ENCODE measurements at regions not wholly inside any gene's neighbourhood (a gene's known extent, or its start where the extent isn't known, plus 50 kb on each side); places are given as distances from the start of the nearest gene placed in this dataset.

DNA sequence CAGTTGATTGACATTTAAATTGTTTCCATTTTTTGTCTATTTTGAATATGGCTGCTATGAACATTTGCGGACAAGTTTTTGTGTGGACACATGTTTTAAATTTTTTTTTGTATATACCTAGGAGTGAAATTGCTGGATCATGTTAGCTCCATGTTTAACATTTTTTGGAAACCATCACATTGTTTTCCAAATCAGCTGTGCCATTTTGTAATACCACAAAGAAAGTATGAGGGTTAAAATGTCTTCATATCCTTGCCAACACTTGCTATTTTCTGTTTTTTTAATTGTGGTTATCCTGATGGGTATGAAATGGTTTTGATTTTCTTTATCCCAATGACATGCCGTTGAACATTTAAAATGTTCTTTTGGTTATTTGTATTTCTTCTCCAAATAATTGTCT lies 52.1 kb downstream of the CARTPT start:
- no peak for TF ChIP-seq FOXP2 (optimal IDR thresholded peaks at IDR 0.05; ENCODE audit: borderline replicate concordance, extremely low read depth, extremely low read length, insufficient read depth)
- TF ChIP-seq POLR2AphosphoS5 (IDR thresholded peaks at IDR 0.05; ENCODE audit: low read depth, low read length), result no peak
- TF ChIP-seq, protein P1, sequence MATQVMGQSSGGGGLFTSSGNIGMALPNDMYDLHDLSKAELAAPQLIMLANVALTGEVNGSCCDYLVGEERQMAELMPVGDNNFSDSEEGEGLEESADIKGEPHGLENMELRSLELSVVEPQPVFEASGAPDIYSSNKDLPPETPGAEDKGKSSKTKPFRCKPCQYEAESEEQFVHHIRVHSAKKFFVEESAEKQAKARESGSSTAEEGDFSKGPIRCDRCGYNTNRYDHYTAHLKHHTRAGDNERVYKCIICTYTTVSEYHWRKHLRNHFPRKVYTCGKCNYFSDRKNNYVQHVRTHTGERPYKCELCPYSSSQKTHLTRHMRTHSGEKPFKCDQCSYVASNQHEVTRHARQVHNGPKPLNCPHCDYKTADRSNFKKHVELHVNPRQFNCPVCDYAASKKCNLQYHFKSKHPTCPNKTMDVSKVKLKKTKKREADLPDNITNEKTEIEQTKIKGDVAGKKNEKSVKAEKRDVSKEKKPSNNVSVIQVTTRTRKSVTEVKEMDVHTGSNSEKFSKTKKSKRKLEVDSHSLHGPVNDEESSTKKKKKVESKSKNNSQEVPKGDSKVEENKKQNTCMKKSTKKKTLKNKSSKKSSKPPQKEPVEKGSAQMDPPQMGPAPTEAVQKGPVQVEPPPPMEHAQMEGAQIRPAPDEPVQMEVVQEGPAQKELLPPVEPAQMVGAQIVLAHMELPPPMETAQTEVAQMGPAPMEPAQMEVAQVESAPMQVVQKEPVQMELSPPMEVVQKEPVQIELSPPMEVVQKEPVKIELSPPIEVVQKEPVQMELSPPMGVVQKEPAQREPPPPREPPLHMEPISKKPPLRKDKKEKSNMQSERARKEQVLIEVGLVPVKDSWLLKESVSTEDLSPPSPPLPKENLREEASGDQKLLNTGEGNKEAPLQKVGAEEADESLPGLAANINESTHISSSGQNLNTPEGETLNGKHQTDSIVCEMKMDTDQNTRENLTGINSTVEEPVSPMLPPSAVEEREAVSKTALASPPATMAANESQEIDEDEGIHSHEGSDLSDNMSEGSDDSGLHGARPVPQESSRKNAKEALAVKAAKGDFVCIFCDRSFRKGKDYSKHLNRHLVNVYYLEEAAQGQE (IDR thresholded peaks at IDR 0.05; ENCODE audit: insufficient read depth in 1 of 2, low read depth in 2 of 2, low read length in 2 of 2), result no peak
- no peak for TF ChIP-seq TAF1 (IDR thresholded peaks at IDR 0.05; ENCODE audit: borderline replicate concordance, insufficient read depth, low read length)
- TF ChIP-seq SIN3A (IDR thresholded peaks at IDR 0.05; ENCODE audit: borderline replicate concordance, insufficient read depth, low read length), result no peak

- TF ChIP-seq, protein P1 (IDR thresholded peaks at IDR 0.05; ENCODE audit: insufficient read depth in 1 of 2, low read depth in 2 of 2, low read length in 2 of 2), result no peak
- TF ChIP-seq SIN3A (IDR thresholded peaks at IDR 0.05; ENCODE audit: borderline replicate concordance, insufficient read depth, low read length) (no peak), POLR2AphosphoS5 (IDR thresholded peaks at IDR 0.05; ENCODE audit: low read depth, low read length) (no peak), TAF1 (IDR thresholded peaks at IDR 0.05; ENCODE audit: borderline replicate concordance, insufficient read depth, low read length) (no peak), FOXP2 (optimal IDR thresholded peaks at IDR 0.05; ENCODE audit: borderline replicate concordance, extremely low read depth, extremely low read length, insufficient read depth) (no peak)
These were observed 59.7 kb downstream of the CARTPT start for GRCh38 chr5:71778678-71779276.

DNA sequence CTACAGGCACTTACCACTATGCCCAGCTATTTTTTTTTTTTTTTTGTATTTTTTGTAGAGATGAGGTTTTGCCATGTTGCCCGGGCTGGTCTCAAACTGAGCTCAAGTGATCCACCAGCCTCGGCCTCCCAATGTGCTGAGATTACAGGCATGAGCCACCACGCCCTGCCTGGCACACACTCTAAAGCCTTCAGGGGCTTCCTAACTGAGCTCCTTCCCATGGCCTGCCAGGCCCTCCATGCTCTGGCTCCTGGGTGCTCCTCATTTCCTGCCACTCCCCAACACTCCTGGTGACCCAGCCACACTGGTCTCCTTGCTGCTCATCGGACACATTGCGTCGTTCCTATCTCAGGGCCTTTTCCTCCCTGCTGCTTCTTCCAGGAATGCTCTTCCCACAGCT lies 61.5 kb downstream of the CARTPT start:
- TF ChIP-seq, protein P1 (IDR thresholded peaks at IDR 0.05; ENCODE audit: insufficient read depth in 1 of 2, low read depth in 2 of 2, low read length in 2 of 2), result no peak
- TF ChIP-seq POLR2AphosphoS5 (IDR thresholded peaks at IDR 0.05; ENCODE audit: low read depth, low read length) (no peak), TAF1 (IDR thresholded peaks at IDR 0.05; ENCODE audit: borderline replicate concordance, insufficient read depth, low read length) (no peak), FOXP2 (optimal IDR thresholded peaks at IDR 0.05; ENCODE audit: borderline replicate concordance, extremely low read depth, extremely low read length, insufficient read depth) (no peak), SIN3A (IDR thresholded peaks at IDR 0.05; ENCODE audit: borderline replicate concordance, insufficient read depth, low read length) (no peak)

DNA sequence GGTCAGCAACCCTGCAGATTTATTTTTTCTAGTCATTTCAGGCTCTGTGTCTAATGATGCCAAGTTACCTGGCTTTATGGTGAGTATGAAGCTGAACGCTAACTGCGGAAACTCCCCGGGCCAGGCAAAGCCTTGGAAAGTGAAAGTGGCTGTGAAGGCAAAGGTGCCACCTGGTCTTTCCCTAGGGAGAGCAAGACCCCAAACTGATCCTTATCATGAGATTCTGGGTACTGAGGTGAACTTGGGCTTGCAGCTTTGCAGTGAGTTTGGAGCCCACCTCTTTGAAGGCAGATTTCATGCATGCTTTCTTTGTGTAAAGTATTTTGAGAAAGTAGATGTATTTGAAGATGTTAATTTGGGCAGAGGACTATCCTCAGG lies 63.3 kb downstream of the CARTPT start:
- no peak for TF ChIP-seq TAF1 (IDR thresholded peaks at IDR 0.05; ENCODE audit: borderline replicate concordance, insufficient read depth, low read length)
- TF ChIP-seq SIN3A (IDR thresholded peaks at IDR 0.05; ENCODE audit: borderline replicate concordance, insufficient read depth, low read length), result no peak
- TF ChIP-seq FOXP2 (optimal IDR thresholded peaks at IDR 0.05; ENCODE audit: borderline replicate concordance, extremely low read depth, extremely low read length, insufficient read depth), result no peak
- TF ChIP-seq POLR2AphosphoS5 (IDR thresholded peaks at IDR 0.05; ENCODE audit: low read depth, low read length), result no peak
- TF ChIP-seq, protein P1 (IDR thresholded peaks at IDR 0.05; ENCODE audit: insufficient read depth in 1 of 2, low read depth in 2 of 2, low read length in 2 of 2), result no peak

All from PFSK-1 (cell line).